Transverse colon (tissue), 4 donors: ENCODE measurements at regions not wholly inside any gene's neighbourhood (a gene's known extent, or its start where the extent isn't known, plus 50 kb on each side); places are given as distances from the start of the nearest gene placed in this dataset.

Source experiments
- DNase-seq: peaks from one replicate; pipeline ENCODE4 v3.0.0-alpha.2; 2019
- H3K27ac ChIP-seq, 4 donors: fragments of 200-600 bp; sonication (generic); 2 replicates each; pipeline ENCODE4 v1.5.1; 2016 to 2018; ENCODE audit warnings: inconsistent platforms in 4 of 4
- H3K27me3 ChIP-seq: fragments of 200-600 bp; sonication (generic); 2 replicates; pipeline ENCODE4 v1.5.1; 2017; ENCODE audit warnings: inconsistent platforms
- H3K36me3 ChIP-seq, 4 donors: fragments of 200-600 bp; sonication (generic); 2 replicates each; pipeline ENCODE4 v1.5.1; 2017 to 2019; ENCODE audit warnings: inconsistent platforms in 4 of 4
- H3K4me1 ChIP-seq, 4 donors: fragments of 200-600 bp; sonication (generic); 2 replicates each; pipeline ENCODE4 v1.5.1; 2017 to 2020; ENCODE audit warnings: inconsistent platforms in 4 of 4
- H3K4me3 ChIP-seq, 4 donors: fragments of 200-600 bp; sonication (generic); 1 replicate in 1 of 4; 2 replicates in 3 of 4; pipeline versions ENCODE4 v1.5.1 to v1.6.1; 2017 to 2019; ENCODE audit warnings: inconsistent platforms in 4 of 4
- H3K9me3 ChIP-seq, 2 donors: fragments of 200-600 bp; sonication (generic); 2 replicates each; pipeline ENCODE4 v1.5.1; 2017 to 2019; ENCODE audit warnings: inconsistent platforms in 2 of 2
- CTCF ChIP-seq, 5 experiments: fragments of 200-600 bp in 3 of 5; fragments of 450-650 bp in 2 of 5; sonication (generic) in 3 of 5; IDR thresholded peaks; 1 replicate in 2 of 5; 2 replicates in 3 of 5; pipeline ENCODE4 v1.5.1; 2016 to 2017; ENCODE audit warnings: antibody characterized with exemption in 5 of 5, inconsistent platforms in 3 of 5, mild to moderate bottlenecking in 2 of 5, moderate library complexity in 1 of 5
- EP300 ChIP-seq: sonication (generic); formaldehyde crosslinking; IDR thresholded peaks from one replicate; pipeline ENCODE4 v1.6.1; 2017; ENCODE audit warnings: antibody characterized with exemption, low read depth
- POLR2A ChIP-seq: fragments of 450-650 bp; IDR thresholded peaks from one replicate; pipeline ENCODE4 v1.6.1; 2016; ENCODE audit warnings: antibody characterized with exemption, mild to moderate bottlenecking, moderate library complexity
- POLR2AphosphoS5 ChIP-seq, 3 donors: sonication (generic); formaldehyde crosslinking; IDR thresholded peaks; one replicate each; pipeline ENCODE4 v1.6.1; 2016; ENCODE audit warnings: antibody characterized with exemption in 3 of 3
- WGBS, 2 donors: methylation state at CpG; one replicate each; pipeline ENCODE4 v1.1.5; 2018; ENCODE audit warnings: low coverage in 1 of 2; 5-methylcytosine and 5-hydroxymethylcytosine counted together
- in situ Hi-C, 4 donors: fragments of 200-750 bp; cut with MboI; loops; one replicate each; pipeline versions ENCODE4 v1.15.0 to v1.15.1; 2017; ENCODE audit warnings: low sequenced_read_pairs in 3 of 4, low pct_ligation_motif_present in 1 of 4, low pct_unique_long_range_greater_than_20kb in 1 of 4
- intact Hi-C: fragments of 100-400 bp; cut with DNase I; formaldehyde crosslinking; loops from one replicate; pipeline ENCODE4 v1.15.1; 2023; ENCODE audit warnings: low total_unique reads

GRCh38 chr14:95787941-95788340 lies 74.0 kb upstream of the TCL1A start:
- Histone ChIP-seq H3K27me3 (no peaks in the 10 kb centered on the region), H3K36me3 (no peaks in the 10 kb centered on the region), H3K4me1 (no peaks in the 10 kb centered on the region), H3K9me3 (no peaks in the 10 kb centered on the region), H3K4me3 (no peak overlapping the region), H3K27ac (no peak overlapping the region)
- intact Hi-C loops: no loop called here
- TF ChIP-seq EP300 (no peak), CTCF (IDR thresholded peaks at IDR 0.05) (no peak), POLR2A (no peak), POLR2AphosphoS5 (IDR thresholded peaks at IDR 0.05) (no peak)
- in situ Hi-C loops: no loop called here
- DNase-seq: no peak
- WGBS, 2 donors: 80 to 83% methylated on average over 2 to 3 of the region's 3 CpGs

- no peaks in the 10 kb centered on the region for H3K36me3 ChIP-seq
- no peaks in the 10 kb centered on the region for H3K9me3 ChIP-seq
- intact Hi-C loops: no loop called here
- no peak overlapping the region for H3K4me3 ChIP-seq
- H3K4me1 ChIP-seq: no peaks in the 10 kb centered on the region
- no peaks in the 10 kb centered on the region for H3K27me3 ChIP-seq
- WGBS, 2 donors: 70% methylated on average over 8 of the region's 8 CpGs; no CpG with 5 or more reads in 1 of the 2 donors
- TF ChIP-seq CTCF (IDR thresholded peaks at IDR 0.05) (no peak), EP300 (no peak), POLR2AphosphoS5 (IDR thresholded peaks at IDR 0.05) (no peak), POLR2A (no peak)
- H3K27ac ChIP-seq: no peak overlapping the region
- in situ Hi-C loops: no loop called here
- no peak for DNase-seq
These were observed 72.6 kb upstream of the TCL1A start for GRCh38 chr14:95786566-95786965.

- in situ Hi-C loops: no loop called here
- Histone ChIP-seq H3K27me3 (no peaks in the 10 kb centered on the region), H3K4me3 (no peak overlapping the region), H3K9me3 (no peaks in the 10 kb centered on the region), H3K27ac (no peak overlapping the region), H3K36me3 (no peaks in the 10 kb centered on the region), H3K4me1 (no peaks in the 10 kb centered on the region)
- DNase-seq: no peak
- 0 to 14% methylated on average over 1 of the region's 1 CpG for WGBS, 2 donors
- TF ChIP-seq CTCF (IDR thresholded peaks at IDR 0.05): no peak
- no peak for TF ChIP-seq POLR2AphosphoS5 (IDR thresholded peaks at IDR 0.05)
- TF ChIP-seq EP300: no peak
- no peak for TF ChIP-seq POLR2A
- intact Hi-C loops: no loop called here
These were observed 70.2 kb upstream of the TCL1A start for GRCh38 chr14:95784137-95784536.

GRCh38 chr14:95776798-95777534 lies 63.0 kb upstream of the TCL1A start:
- intact Hi-C loops (no loop called here), in situ Hi-C loops (loop anchor here in 2 of 4 donors (10.0 kb wide), 1 partner anchor 212 kb away; no protein-coding TSS in a partner anchor)
- no peak for DNase-seq
- no peak overlapping the region for H3K27ac ChIP-seq
- no peaks in the 10 kb centered on the region for H3K27me3 ChIP-seq
- no peaks in the 10 kb centered on the region for H3K9me3 ChIP-seq
- TF ChIP-seq POLR2AphosphoS5 (IDR thresholded peaks at IDR 0.05): no peak
- TF ChIP-seq EP300: no peak
- no peak for TF ChIP-seq CTCF (IDR thresholded peaks at IDR 0.05)
- TF ChIP-seq POLR2A: no peak
- 67 to 100% methylated on average over 1 to 7 of the region's 7 CpGs for WGBS, 2 donors
- H3K4me3 ChIP-seq: no peak overlapping the region
- no peaks in the 10 kb centered on the region for H3K4me1 ChIP-seq
- H3K36me3 ChIP-seq: no peaks in the 10 kb centered on the region
